Gastrocnemius medialis (tissue), 4 donors: ENCODE measurements at regions not wholly inside any gene's neighbourhood (a gene's known extent, or its start where the extent isn't known, plus 50 kb on each side); places are given as distances from the start of the nearest gene placed in this dataset.

Source experiments
- CTCF ChIP-seq, 5 experiments: fragments of 450-650 bp in 3 of 5; fragments of 200-600 bp in 2 of 5; sonication (generic) in 2 of 5; IDR thresholded peaks in 4 of 5; conservative IDR thresholded peaks in 1 of 5; 1 replicate in 4 of 5; 2 replicates in 1 of 5; pipeline ENCODE4 v1.5.1; 2016 to 2019; ENCODE audit warnings: antibody characterized with exemption in 5 of 5, mild to moderate bottlenecking in 3 of 5, moderate library complexity in 3 of 5
- POLR2A ChIP-seq, 2 donors: fragments of 450-650 bp; IDR thresholded peaks; one replicate each; pipeline ENCODE4 v1.6.1; 2017; ENCODE audit warnings: antibody characterized with exemption in 2 of 2, mild to moderate bottlenecking in 2 of 2, moderate library complexity in 2 of 2

- TF ChIP-seq CTCF (IDR thresholded peaks at IDR 0.05 in 4 of 5, conservative IDR thresholded peaks at IDR 0.05 in 1 of 5) (no peak), POLR2A (IDR thresholded peaks at IDR 0.05) (no peak)
These were observed 635.0 kb downstream of the DCDC2C start for GRCh38 chr2:4338345-4338744.
